ENCODE measurements at regions not wholly inside any gene's neighbourhood (a gene's known extent, or its start where the extent isn't known, plus 50 kb on each side); places are given as distances from the start of the nearest gene placed in this dataset.

DNA sequence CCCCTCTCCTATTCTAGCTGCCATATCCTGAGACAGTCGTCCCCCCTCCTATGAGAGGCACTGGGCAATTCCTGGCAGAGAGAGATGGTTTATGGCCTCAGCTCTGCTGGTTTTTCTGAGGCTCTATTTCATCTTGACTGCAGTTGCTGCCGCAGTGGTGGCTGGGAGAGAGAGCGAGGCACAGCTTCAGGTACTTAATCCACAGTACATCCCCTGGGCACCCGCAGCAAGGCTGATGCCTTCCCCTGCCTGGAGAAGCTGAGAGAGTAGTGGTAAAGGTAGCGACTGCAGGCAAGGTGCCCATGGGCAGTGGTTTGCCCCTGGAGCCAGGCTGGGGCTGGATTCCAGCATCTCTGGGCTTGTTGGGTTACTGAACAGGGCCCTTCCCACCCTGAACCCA lies 324.7 kb downstream of the RPS24 start:
- no peak for DNase-seq (ENCODE audit: extremely low spot score, unreplicated experiment)
- Mint-ChIP-seq H3K9me3 (ENCODE audit: unreplicated experiment) (no peaks in the 10 kb centered on the region), H3K27me3 (ENCODE audit: unreplicated experiment) (peaks cover 18% of the 10 kb centered on the region), H3K4me3 (ENCODE audit: unreplicated experiment) (no peak overlapping the region), H3K36me3 (ENCODE audit: unreplicated experiment) (no peaks in the 10 kb centered on the region), H3K27ac (ENCODE audit: unreplicated experiment) (no peak overlapping the region), H3K4me1 (ENCODE audit: unreplicated experiment) (peaks cover 11% of the 10 kb centered on the region)
- no peak for TF ChIP-seq CTCF (IDR thresholded peaks at IDR 0.05)

GRCh38 chr10:78358982-78359381 lies 325.3 kb downstream of the RPS24 start:
- Mint-ChIP-seq H3K4me1 (ENCODE audit: unreplicated experiment) (peaks cover 11% of the 10 kb centered on the region), H3K27me3 (ENCODE audit: unreplicated experiment) (peaks cover 15% of the 10 kb centered on the region), H3K4me3 (ENCODE audit: unreplicated experiment) (no peak overlapping the region), H3K36me3 (ENCODE audit: unreplicated experiment) (no peaks in the 10 kb centered on the region), H3K27ac (ENCODE audit: unreplicated experiment) (no peak overlapping the region), H3K9me3 (ENCODE audit: unreplicated experiment) (no peaks in the 10 kb centered on the region)
- TF ChIP-seq CTCF (IDR thresholded peaks at IDR 0.05), result no peak
- DNase-seq (ENCODE audit: extremely low spot score, unreplicated experiment), result no peak

DNA sequence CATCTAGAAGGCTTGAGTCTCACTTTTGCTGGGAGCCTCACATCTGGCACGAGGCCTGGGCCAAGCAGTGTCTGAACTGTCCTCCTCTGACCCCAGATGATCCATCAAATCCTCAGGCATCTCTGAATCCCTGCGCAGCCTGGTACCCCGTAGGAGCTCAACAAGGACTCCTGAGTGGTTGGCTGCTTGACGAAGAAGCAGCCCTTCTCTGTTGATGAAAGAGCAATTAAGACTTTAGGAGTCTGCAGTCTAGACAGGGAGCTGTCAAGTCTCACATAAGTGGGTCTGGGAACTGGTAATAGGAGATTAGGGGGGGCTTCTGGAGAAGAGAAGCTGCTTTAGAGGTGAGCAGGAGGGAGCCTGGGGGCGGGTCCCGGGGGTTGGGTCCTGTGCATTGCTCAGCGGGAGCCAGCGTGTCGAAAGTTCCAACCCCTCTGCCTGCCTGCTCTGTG lies 326.0 kb downstream of the RPS24 start:
- no peaks in the 10 kb centered on the region for H3K36me3 Mint-ChIP-seq (ENCODE audit: unreplicated experiment)
- H3K4me1 Mint-ChIP-seq (ENCODE audit: unreplicated experiment), result peaks cover 11% of the 10 kb centered on the region
- no peak overlapping the region for H3K4me3 Mint-ChIP-seq (ENCODE audit: unreplicated experiment)
- TF ChIP-seq CTCF (IDR thresholded peaks at IDR 0.05), result no peak
- no peaks in the 10 kb centered on the region for H3K9me3 Mint-ChIP-seq (ENCODE audit: unreplicated experiment)
- H3K27ac Mint-ChIP-seq (ENCODE audit: unreplicated experiment), result no peak overlapping the region
- peaks cover 15% of the 10 kb centered on the region for H3K27me3 Mint-ChIP-seq (ENCODE audit: unreplicated experiment)
- DNase-seq (ENCODE audit: extremely low spot score, unreplicated experiment), result no peak

GRCh38 chr10:78360284-78360683 lies 326.6 kb downstream of the RPS24 start:
- Mint-ChIP-seq H3K4me3 (ENCODE audit: unreplicated experiment) (no peak overlapping the region), H3K4me1 (ENCODE audit: unreplicated experiment) (peaks cover 11% of the 10 kb centered on the region), H3K27me3 (ENCODE audit: unreplicated experiment) (peaks cover 15% of the 10 kb centered on the region), H3K9me3 (ENCODE audit: unreplicated experiment) (no peaks in the 10 kb centered on the region), H3K36me3 (ENCODE audit: unreplicated experiment) (no peaks in the 10 kb centered on the region), H3K27ac (ENCODE audit: unreplicated experiment) (no peak overlapping the region)
- DNase-seq (ENCODE audit: extremely low spot score, unreplicated experiment), result no peak
- no peak for TF ChIP-seq CTCF (IDR thresholded peaks at IDR 0.05)

DNA sequence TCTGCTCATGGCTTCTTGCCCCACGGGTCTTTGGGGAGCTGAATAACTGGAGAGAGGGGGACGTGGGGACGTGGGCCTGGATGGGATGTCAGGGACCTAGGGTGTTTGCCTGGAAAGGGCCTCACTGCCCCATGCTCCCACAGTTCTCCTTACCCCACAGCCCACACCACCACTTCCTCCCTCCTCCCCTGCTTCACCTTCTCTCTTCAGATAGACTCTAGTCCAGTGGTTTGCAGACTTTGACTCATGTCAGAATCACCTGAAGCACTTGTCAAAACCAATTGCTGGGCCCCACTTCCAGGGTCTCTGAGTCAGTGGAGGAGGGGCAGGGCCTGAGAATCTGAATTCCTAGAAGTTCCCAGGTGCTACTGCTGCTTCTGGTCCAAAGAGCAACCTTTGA lies 327.4 kb downstream of the RPS24 start:
- H3K27me3 Mint-ChIP-seq (ENCODE audit: unreplicated experiment), result peaks cover 19% of the 10 kb centered on the region
- H3K4me3 Mint-ChIP-seq (ENCODE audit: unreplicated experiment), result no peak overlapping the region
- H3K4me1 Mint-ChIP-seq (ENCODE audit: unreplicated experiment), result peaks cover 11% of the 10 kb centered on the region
- TF ChIP-seq CTCF (IDR thresholded peaks at IDR 0.05), result no peak
- DNase-seq (ENCODE audit: extremely low spot score, unreplicated experiment), result no peak
- H3K9me3 Mint-ChIP-seq (ENCODE audit: unreplicated experiment), result no peaks in the 10 kb centered on the region
- no peak overlapping the region for H3K27ac Mint-ChIP-seq (ENCODE audit: unreplicated experiment)
- H3K36me3 Mint-ChIP-seq (ENCODE audit: unreplicated experiment), result no peaks in the 10 kb centered on the region
